Sigmoid colon (tissue), 4 donors: ENCODE measurements at regions not wholly inside any gene's neighbourhood (a gene's known extent, or its start where the extent isn't known, plus 50 kb on each side); places are given as distances from the start of the nearest gene placed in this dataset.

Source experiments
- CTCF ChIP-seq, 4 experiments: fragments of 450-650 bp in 3 of 4; fragments of 200-600 bp in 1 of 4; IDR thresholded peaks; one replicate each; pipeline ENCODE4 v1.5.1; 2016 to 2019; ENCODE audit warnings: antibody characterized with exemption in 4 of 4, mild to moderate bottlenecking in 3 of 4, moderate library complexity in 2 of 4
- EP300 ChIP-seq, 4 donors: sonication (generic); formaldehyde crosslinking; IDR thresholded peaks; one replicate each; pipeline ENCODE4 v1.6.1; 2017; ENCODE audit warnings: antibody characterized with exemption in 4 of 4
- POLR2A ChIP-seq, 2 donors: fragments of 450-650 bp; IDR thresholded peaks; one replicate each; pipeline ENCODE4 v1.6.1; 2016; ENCODE audit warnings: antibody characterized with exemption in 2 of 2, mild to moderate bottlenecking in 2 of 2, moderate library complexity in 2 of 2
- POLR2AphosphoS5 ChIP-seq, 4 donors: sonication (generic); formaldehyde crosslinking; IDR thresholded peaks; one replicate each; pipeline ENCODE4 v1.6.1; 2017; ENCODE audit warnings: antibody characterized with exemption in 4 of 4

GRCh38 chr3:39638301-39638700 is 170.8 kb downstream of the MOBP start:
- TF ChIP-seq POLR2A (IDR thresholded peaks at IDR 0.05) = no peak
- no peak for TF ChIP-seq EP300 (IDR thresholded peaks at IDR 0.05)
- no peak for TF ChIP-seq CTCF (IDR thresholded peaks at IDR 0.05)
- TF ChIP-seq POLR2AphosphoS5 (IDR thresholded peaks at IDR 0.05) = no peak
